GM23338 (cell line): ENCODE measurements at regions not wholly inside any gene's neighbourhood (a gene's known extent, or its start where the extent isn't known, plus 50 kb on each side); places are given as distances from the start of the nearest gene placed in this dataset.

Experiments used
- ATAC-seq: fragments of 200-7000 bp; cut with Tn5 transposase; 3 replicates; pipeline ENCODE4 v1.9.1; 2020
- DNase-seq: peaks from one replicate; pipeline ENCODE4 v3.0.0-alpha.2; 2015; ENCODE audit warnings: low spot score
- H2AFZ ChIP-seq: fragments of 200-600 bp; sonication (generic); 2 replicates; pipeline ENCODE4 v1.8.0; 2016; ENCODE audit warnings: antibody characterized with exemption, mild to moderate bottlenecking, moderate library complexity
- H3F3A ChIP-seq: fragments of 200-600 bp; sonication (generic); replicated peaks from 2 replicates; pipeline ENCODE4 v1.8.0; 2017; ENCODE audit warnings: antibody characterized with exemption, mixed run types, low read depth
- H3K27ac ChIP-seq: fragments of 200-600 bp; sonication (generic); 2 replicates; pipeline ENCODE4 v1.6.1; 2016; ENCODE audit warnings: low read depth
- H3K27me3 ChIP-seq: fragments of 200-600 bp; sonication (generic); 2 replicates; pipeline ENCODE4 v1.8.0; 2016; ENCODE audit warnings: mild to moderate bottlenecking, mixed run types, moderate library complexity; ENCODE audit not compliant: insufficient read depth
- H3K36me3 ChIP-seq: fragments of 200-600 bp; sonication (generic); 2 replicates; pipeline ENCODE4 v1.8.0; 2016; ENCODE audit warnings: mild to moderate bottlenecking; ENCODE audit not compliant: insufficient read depth
- H3K4me1 ChIP-seq: fragments of 200-600 bp; sonication (generic); 2 replicates; pipeline ENCODE4 v1.8.0; 2016; ENCODE audit warnings: mild to moderate bottlenecking, moderate library complexity; ENCODE audit not compliant: insufficient read depth
- H3K4me2 ChIP-seq: fragments of 200-600 bp; sonication (generic); 2 replicates; pipeline ENCODE4 v1.7.1; 2017; ENCODE audit warnings: mixed run types
- H3K4me3 ChIP-seq: fragments of 200-600 bp; sonication (generic); 2 replicates; pipeline ENCODE4 v1.6.1; 2016; ENCODE audit warnings: mixed run types
- H3K79me2 ChIP-seq: fragments of 200-600 bp; sonication (generic); replicated peaks from 2 replicates; pipeline ENCODE4 v1.8.0; 2017; ENCODE audit warnings: mild to moderate bottlenecking; ENCODE audit not compliant: insufficient read depth
- H3K9me2 ChIP-seq: fragments of 200-600 bp; sonication (generic); 2 replicates; pipeline ENCODE4 v1.8.0; 2017; ENCODE audit not compliant: insufficient read depth
- H4K20me1 ChIP-seq: fragments of 200-600 bp; sonication (generic); replicated peaks from 2 replicates; pipeline ENCODE4 v1.8.0; 2017; ENCODE audit warnings: mild to moderate bottlenecking; ENCODE audit not compliant: insufficient read depth
- H3K27ac Mint-ChIP-seq: 2 replicates; pipeline ENCODE4 v1.8.0; 2020; ENCODE audit warnings: inconsistent platforms, mild to moderate bottlenecking, moderate library complexity, mixed read lengths
- H3K27me3 Mint-ChIP-seq: 3 replicates; pipeline ENCODE4 v1.8.0; 2022; ENCODE audit warnings: low read depth, mild to moderate bottlenecking, moderate library complexity, mixed read lengths, inconsistent platforms; ENCODE audit not compliant: insufficient read depth, poor library complexity
- H3K36me3 Mint-ChIP-seq: 3 replicates; pipeline ENCODE4 v1.8.0; 2021; ENCODE audit warnings: low read depth, mild to moderate bottlenecking, inconsistent platforms, moderate library complexity, mixed read lengths
- H3K4me1 Mint-ChIP-seq: 3 replicates; pipeline ENCODE4 v1.8.0; 2020; ENCODE audit warnings: mild to moderate bottlenecking, inconsistent platforms, mixed read lengths
- H3K4me3 Mint-ChIP-seq: 3 replicates; pipeline ENCODE4 v1.8.0; 2021; ENCODE audit warnings: moderate library complexity, mild to moderate bottlenecking, inconsistent platforms, mixed read lengths
- H3K9me3 Mint-ChIP-seq: 3 replicates; pipeline ENCODE4 v1.8.0; 2020; ENCODE audit warnings: moderate library complexity, mild to moderate bottlenecking, inconsistent platforms, mixed read lengths
- EZH2phosphoT487 ChIP-seq: fragments of 200-600 bp; sonication (generic); IDR thresholded peaks from one replicate; pipeline ENCODE4 v1.8.1; 2018; ENCODE audit warnings: antibody characterized with exemption; ENCODE audit not compliant: unreplicated experiment
- JUNB ChIP-seq: IDR thresholded peaks from one replicate; pipeline ENCODE4 v1.6.1; 2016; ENCODE audit warnings: antibody characterized with exemption; ENCODE audit not compliant: unreplicated experiment
- POLR2AphosphoS5 ChIP-seq: IDR thresholded peaks from 2 replicates; pipeline ENCODE4 v1.6.1; 2016; ENCODE audit warnings: antibody characterized with exemption, low read depth
- ZNF114 ChIP-seq: fragments of 250-450 bp; sonication (Bioruptor Pico); IDR thresholded peaks from 2 replicates; pipeline ENCODE4 v1.5.0; 2020; ENCODE audit warnings: mild to moderate bottlenecking, moderate library complexity
- ZNF331 ChIP-seq: fragments of 250-450 bp; sonication (Bioruptor Pico); IDR thresholded peaks from 2 replicates; pipeline ENCODE4 v1.5.0; 2020; ENCODE audit warnings: low read depth, mild to moderate bottlenecking, moderate library complexity
- TF ChIP-seq, protein P1 (sequence below): IDR thresholded peaks from 2 replicates; pipeline ENCODE4 v1.6.1; 2016; ENCODE audit warnings: antibody characterized with exemption
- TF ChIP-seq, protein P2 (sequence below): IDR thresholded peaks from one replicate; pipeline ENCODE4 v1.6.1; 2018; ENCODE audit warnings: antibody characterized with exemption; ENCODE audit not compliant: unreplicated experiment
- TF ChIP-seq, protein P3 (sequence below), 2 experiments: fragments of 200-600 bp in 1 of 2; sonication (generic) in 1 of 2; conservative IDR thresholded peaks; 2 replicates each; pipeline versions ENCODE4 v1.5.1 to v1.6.1; 2016 to 2017; ENCODE audit warnings: antibody characterized with exemption in 2 of 2, low read depth in 2 of 2, mild to moderate bottlenecking in 2 of 2, moderate library complexity in 1 of 2
- TF ChIP-seq, protein P4 (sequence below): fragments of 250-450 bp; sonication (Bioruptor Pico); IDR thresholded peaks from 2 replicates; pipeline ENCODE4 v1.5.0; 2020; ENCODE audit warnings: mild to moderate bottlenecking, moderate library complexity

DNA sequence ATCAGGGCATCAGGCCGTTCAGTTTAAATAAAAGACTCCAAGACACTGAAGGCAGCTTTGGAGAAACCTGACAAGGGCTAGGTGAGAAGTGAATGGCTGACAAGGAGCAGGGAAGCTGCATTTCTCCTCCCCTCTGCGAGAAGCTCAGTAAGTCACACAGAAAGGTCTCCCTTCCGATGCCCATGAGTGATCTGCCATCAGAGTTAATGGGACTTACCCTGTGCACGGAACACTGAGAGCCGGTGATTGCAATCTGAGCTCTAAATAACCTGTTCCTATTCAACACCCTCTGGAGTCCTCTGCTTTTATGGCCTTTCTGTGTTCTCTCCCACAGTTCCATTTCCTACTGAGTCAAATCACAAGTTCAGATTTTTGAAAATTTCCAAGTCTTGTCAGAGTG lies 322.2 kb upstream of the MYT1L start (continued):
- TF ChIP-seq, protein P1, sequence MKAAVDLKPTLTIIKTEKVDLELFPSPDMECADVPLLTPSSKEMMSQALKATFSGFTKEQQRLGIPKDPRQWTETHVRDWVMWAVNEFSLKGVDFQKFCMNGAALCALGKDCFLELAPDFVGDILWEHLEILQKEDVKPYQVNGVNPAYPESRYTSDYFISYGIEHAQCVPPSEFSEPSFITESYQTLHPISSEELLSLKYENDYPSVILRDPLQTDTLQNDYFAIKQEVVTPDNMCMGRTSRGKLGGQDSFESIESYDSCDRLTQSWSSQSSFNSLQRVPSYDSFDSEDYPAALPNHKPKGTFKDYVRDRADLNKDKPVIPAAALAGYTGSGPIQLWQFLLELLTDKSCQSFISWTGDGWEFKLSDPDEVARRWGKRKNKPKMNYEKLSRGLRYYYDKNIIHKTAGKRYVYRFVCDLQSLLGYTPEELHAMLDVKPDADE = no peak
- TF ChIP-seq EZH2phosphoT487 (no peak), ZNF114 (CRISPR knock-in tag) (no peak)
- TF ChIP-seq, protein P2, sequence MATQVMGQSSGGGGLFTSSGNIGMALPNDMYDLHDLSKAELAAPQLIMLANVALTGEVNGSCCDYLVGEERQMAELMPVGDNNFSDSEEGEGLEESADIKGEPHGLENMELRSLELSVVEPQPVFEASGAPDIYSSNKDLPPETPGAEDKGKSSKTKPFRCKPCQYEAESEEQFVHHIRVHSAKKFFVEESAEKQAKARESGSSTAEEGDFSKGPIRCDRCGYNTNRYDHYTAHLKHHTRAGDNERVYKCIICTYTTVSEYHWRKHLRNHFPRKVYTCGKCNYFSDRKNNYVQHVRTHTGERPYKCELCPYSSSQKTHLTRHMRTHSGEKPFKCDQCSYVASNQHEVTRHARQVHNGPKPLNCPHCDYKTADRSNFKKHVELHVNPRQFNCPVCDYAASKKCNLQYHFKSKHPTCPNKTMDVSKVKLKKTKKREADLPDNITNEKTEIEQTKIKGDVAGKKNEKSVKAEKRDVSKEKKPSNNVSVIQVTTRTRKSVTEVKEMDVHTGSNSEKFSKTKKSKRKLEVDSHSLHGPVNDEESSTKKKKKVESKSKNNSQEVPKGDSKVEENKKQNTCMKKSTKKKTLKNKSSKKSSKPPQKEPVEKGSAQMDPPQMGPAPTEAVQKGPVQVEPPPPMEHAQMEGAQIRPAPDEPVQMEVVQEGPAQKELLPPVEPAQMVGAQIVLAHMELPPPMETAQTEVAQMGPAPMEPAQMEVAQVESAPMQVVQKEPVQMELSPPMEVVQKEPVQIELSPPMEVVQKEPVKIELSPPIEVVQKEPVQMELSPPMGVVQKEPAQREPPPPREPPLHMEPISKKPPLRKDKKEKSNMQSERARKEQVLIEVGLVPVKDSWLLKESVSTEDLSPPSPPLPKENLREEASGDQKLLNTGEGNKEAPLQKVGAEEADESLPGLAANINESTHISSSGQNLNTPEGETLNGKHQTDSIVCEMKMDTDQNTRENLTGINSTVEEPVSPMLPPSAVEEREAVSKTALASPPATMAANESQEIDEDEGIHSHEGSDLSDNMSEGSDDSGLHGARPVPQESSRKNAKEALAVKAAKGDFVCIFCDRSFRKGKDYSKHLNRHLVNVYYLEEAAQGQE = no peak

DNA sequence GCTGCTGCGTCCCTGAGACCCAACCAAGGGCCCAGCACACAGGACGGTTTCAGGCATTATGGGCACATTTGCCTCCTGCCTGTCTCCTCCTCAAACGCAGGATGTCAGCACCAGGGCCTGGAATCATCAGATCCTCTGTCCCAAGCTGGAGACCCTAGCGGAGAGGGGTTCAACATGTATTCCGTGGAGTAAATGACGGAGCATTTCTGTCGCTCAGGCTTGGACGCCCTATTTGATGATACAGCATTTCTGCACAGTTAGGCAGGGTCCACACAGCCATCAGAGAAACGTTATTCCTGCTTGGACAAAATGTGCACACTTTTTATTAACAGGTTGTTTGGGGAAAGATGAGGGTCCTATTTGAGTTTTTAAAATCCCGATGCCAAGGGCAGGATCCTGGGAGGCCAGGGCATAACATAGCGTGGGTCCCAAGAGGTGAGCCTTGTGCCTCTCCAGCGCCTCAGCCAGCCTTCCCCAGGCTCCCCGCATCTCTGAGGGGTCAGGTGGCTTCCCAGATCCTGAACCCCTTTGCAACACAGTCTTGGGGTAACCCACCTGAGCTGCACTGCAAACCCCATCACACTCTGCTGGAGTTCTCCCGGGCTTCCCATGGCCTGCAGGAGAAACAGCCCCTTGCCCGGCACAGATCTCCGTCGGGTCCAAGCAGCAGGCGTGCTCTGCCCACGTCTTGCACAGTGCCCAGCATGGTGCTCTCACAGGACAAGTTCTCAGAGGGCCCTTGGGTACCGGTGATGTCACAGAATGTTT lies 319.7 kb upstream of the MYT1L start:
- H3K36me3 ChIP-seq = no peaks in the 10 kb centered on the region
- Mint-ChIP-seq H3K27me3 (peaks cover 11% of the 10 kb centered on the region), H3K4me3 (no peak overlapping the region), H3K4me1 (no peaks in the 10 kb centered on the region; the same call in 1 of the 3 replicates), H3K9me3 (peaks cover 4% of the 10 kb centered on the region; the same call in 2 of the 3 replicates), H3K36me3 (no peaks in the 10 kb centered on the region; the same call in 2 of the 3 replicates), H3K27ac (no peak overlapping the region)
- H3K4me1 ChIP-seq = no peaks in the 10 kb centered on the region
- H3K4me3 ChIP-seq = no peak overlapping the region
- no peak overlapping the region for H3K27ac ChIP-seq
- no peaks in the 10 kb centered on the region for H3K9me2 ChIP-seq
- no peaks in the 10 kb centered on the region for H3F3A ChIP-seq
- no peaks in the 10 kb centered on the region for H3K27me3 ChIP-seq
- ATAC-seq (no peak), DNase-seq (no peak)
- H3K79me2 ChIP-seq = no peaks in the 10 kb centered on the region
- no peak overlapping the region for H3K4me2 ChIP-seq
- H2AFZ ChIP-seq = no peak overlapping the region
- no peaks in the 10 kb centered on the region for H4K20me1 ChIP-seq
- TF ChIP-seq, protein P3, sequence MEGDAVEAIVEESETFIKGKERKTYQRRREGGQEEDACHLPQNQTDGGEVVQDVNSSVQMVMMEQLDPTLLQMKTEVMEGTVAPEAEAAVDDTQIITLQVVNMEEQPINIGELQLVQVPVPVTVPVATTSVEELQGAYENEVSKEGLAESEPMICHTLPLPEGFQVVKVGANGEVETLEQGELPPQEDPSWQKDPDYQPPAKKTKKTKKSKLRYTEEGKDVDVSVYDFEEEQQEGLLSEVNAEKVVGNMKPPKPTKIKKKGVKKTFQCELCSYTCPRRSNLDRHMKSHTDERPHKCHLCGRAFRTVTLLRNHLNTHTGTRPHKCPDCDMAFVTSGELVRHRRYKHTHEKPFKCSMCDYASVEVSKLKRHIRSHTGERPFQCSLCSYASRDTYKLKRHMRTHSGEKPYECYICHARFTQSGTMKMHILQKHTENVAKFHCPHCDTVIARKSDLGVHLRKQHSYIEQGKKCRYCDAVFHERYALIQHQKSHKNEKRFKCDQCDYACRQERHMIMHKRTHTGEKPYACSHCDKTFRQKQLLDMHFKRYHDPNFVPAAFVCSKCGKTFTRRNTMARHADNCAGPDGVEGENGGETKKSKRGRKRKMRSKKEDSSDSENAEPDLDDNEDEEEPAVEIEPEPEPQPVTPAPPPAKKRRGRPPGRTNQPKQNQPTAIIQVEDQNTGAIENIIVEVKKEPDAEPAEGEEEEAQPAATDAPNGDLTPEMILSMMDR (conservative IDR thresholded peaks at IDR 0.05; ENCODE audit: low read depth in 2 of 2) = no peak
- TF ChIP-seq ZNF331 = no peak
- no peak for TF ChIP-seq JUNB
- TF ChIP-seq POLR2AphosphoS5 = no peak
- no peak for TF ChIP-seq EZH2phosphoT487
- TF ChIP-seq, protein P4, sequence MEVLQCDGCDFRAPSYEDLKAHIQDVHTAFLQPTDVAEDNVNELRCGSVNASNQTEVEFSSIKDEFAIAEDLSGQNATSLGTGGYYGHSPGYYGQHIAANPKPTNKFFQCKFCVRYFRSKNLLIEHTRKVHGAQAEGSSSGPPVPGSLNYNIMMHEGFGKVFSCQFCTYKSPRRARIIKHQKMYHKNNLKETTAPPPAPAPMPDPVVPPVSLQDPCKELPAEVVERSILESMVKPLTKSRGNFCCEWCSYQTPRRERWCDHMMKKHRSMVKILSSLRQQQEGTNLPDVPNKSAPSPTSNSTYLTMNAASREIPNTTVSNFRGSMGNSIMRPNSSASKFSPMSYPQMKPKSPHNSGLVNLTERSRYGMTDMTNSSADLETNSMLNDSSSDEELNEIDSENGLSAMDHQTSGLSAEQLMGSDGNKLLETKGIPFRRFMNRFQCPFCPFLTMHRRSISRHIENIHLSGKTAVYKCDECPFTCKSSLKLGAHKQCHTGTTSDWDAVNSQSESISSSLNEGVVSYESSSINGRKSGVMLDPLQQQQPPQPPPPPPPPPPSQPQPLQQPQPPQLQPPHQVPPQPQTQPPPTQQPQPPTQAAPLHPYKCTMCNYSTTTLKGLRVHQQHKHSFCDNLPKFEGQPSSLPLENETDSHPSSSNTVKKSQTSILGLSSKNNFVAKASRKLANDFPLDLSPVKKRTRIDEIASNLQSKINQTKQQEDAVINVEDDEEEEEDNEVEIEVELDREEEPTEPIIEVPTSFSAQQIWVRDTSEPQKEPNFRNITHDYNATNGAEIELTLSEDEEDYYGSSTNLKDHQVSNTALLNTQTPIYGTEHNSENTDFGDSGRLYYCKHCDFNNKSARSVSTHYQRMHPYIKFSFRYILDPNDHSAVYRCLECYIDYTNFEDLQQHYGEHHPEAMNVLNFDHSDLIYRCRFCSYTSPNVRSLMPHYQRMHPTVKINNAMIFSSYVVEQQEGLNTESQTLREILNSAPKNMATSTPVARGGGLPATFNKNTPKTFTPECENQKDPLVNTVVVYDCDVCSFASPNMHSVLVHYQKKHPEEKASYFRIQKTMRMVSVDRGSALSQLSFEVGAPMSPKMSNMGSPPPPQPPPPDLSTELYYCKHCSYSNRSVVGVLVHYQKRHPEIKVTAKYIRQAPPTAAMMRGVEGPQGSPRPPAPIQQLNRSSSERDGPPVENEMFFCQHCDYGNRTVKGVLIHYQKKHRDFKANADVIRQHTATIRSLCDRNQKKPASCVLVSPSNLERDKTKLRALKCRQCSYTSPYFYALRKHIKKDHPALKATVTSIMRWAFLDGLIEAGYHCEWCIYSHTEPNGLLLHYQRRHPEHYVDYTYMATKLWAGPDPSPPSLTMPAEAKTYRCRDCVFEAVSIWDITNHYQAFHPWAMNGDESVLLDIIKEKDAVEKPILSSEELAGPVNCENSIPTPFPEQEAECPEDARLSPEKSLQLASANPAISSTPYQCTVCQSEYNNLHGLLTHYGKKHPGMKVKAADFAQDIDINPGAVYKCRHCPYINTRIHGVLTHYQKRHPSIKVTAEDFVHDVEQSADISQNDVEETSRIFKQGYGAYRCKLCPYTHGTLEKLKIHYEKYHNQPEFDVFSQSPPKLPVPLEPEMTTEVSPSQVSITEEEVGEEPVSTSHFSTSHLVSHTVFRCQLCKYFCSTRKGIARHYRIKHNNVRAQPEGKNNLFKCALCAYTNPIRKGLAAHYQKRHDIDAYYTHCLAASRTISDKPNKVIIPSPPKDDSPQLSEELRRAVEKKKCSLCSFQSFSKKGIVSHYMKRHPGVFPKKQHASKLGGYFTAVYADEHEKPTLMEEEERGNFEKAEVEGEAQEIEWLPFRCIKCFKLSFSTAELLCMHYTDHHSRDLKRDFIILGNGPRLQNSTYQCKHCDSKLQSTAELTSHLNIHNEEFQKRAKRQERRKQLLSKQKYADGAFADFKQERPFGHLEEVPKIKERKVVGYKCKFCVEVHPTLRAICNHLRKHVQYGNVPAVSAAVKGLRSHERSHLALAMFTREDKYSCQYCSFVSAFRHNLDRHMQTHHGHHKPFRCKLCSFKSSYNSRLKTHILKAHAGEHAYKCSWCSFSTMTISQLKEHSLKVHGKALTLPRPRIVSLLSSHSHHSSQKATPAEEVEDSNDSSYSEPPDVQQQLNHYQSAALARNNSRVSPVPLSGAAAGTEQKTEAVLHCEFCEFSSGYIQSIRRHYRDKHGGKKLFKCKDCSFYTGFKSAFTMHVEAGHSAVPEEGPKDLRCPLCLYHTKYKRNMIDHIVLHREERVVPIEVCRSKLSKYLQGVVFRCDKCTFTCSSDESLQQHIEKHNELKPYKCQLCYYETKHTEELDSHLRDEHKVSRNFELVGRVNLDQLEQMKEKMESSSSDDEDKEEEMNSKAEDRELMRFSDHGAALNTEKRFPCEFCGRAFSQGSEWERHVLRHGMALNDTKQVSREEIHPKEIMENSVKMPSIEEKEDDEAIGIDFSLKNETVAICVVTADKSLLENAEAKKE (CRISPR knock-in tag) = no peak
